ENCODE measurements at regions not wholly inside any gene's neighbourhood (a gene's known extent, or its start where the extent isn't known, plus 50 kb on each side); places are given as distances from the start of the nearest gene placed in this dataset.

DNA sequence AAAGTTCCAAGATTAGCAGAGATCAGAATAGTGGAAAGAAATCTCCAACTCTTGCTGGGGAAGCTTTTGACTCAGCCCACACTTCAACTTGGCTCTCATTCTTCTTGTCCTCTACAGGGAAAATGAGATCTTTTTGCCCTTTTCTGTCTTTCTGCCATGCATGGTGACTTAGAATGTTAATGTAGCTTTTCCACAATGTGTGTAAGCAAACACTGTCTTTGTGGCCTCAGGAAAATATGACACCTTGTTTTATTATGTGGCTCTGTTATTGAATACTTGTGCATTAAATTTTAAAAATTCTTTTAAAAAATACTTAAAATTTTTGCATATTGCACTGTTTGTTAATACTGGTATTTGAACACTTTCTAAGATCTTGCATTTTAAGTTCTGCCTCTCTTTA lies 65.4 kb upstream of the WDR75 start:
- H3K4me1 ChIP-seq: no peaks in the 10 kb centered on the region
- no peaks in the 10 kb centered on the region for H3K36me3 ChIP-seq
- H3K9me3 ChIP-seq: no peaks in the 10 kb centered on the region
- no peak for DNase-seq (ENCODE audit: low spot score in 2 of 2)
- no peaks in the 10 kb centered on the region for H3K27me3 ChIP-seq
- TF ChIP-seq POLR2AphosphoS5 (IDR thresholded peaks at IDR 0.05): no peak
- no peak for TF ChIP-seq CTCF (IDR thresholded peaks at IDR 0.05)
- TF ChIP-seq EP300 (IDR thresholded peaks at IDR 0.05): no peak
- no peak for TF ChIP-seq POLR2A (IDR thresholded peaks at IDR 0.05)
- H3K4me3 ChIP-seq: no peak overlapping the region
- no peak overlapping the region for H3K27ac ChIP-seq

DNA sequence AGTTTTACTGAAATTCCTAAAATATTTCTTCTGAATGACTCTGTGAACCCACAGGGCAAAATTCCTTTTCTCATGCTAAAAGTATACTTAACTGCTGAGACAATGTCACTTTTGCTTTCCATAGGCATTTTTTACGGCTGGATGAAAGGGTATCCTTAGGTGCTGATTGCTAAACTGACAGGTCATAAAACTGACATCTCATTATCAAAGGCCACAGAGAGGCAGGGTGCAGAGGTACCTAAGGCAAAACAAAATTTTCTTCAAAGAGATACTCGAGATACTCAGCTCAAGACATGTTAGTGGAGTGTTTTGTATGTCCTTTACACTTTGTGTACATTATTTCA lies 62.0 kb upstream of the WDR75 start:
- 29% methylated on average over 2 of the region's 2 CpGs for WGBS
- DNase-seq (ENCODE audit: low spot score in 2 of 2): no peak
- no peaks in the 10 kb centered on the region for H3K36me3 ChIP-seq
- TF ChIP-seq CTCF (IDR thresholded peaks at IDR 0.05) (no peak), POLR2AphosphoS5 (IDR thresholded peaks at IDR 0.05) (no peak), EP300 (IDR thresholded peaks at IDR 0.05) (no peak), POLR2A (IDR thresholded peaks at IDR 0.05) (no peak)
- H3K27me3 ChIP-seq: no peaks in the 10 kb centered on the region
- no peak overlapping the region for H3K4me3 ChIP-seq
- no peak overlapping the region for H3K27ac ChIP-seq
- no peaks in the 10 kb centered on the region for H3K9me3 ChIP-seq
- no peaks in the 10 kb centered on the region for H3K4me1 ChIP-seq

DNA sequence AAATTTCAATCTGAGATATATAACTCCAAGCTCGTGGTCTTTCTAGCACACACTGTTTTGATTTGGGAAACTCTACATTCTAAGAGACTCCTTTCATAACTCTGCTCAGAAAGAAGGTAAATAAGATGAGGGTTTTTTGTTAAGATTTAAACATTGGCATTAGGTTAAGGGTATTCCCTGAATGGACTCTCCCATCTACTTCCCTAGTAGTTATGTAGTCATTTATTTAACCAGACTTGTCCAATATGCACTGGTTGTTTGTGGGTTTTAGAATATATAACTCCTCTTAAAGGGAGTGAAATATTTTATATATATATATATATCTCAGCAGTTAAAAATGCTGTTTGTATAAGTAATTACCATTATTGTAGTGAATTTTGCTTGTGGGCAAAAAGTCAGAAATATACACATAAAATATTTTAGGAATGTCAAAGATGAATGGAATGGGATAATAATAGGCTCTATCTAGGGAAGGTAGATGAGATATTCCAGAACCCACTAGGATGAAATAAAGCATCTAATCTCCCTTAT lies 61.5 kb upstream of the WDR75 start:
- WGBS: 62% methylated on average over 1 of the region's 1 CpG
- Histone ChIP-seq H3K4me3 (no peak overlapping the region), H3K36me3 (no peaks in the 10 kb centered on the region), H3K4me1 (no peaks in the 10 kb centered on the region), H3K27ac (no peak overlapping the region), H3K27me3 (no peaks in the 10 kb centered on the region), H3K9me3 (no peaks in the 10 kb centered on the region)
- TF ChIP-seq POLR2A (IDR thresholded peaks at IDR 0.05) (no peak), EP300 (IDR thresholded peaks at IDR 0.05) (no peak), CTCF (IDR thresholded peaks at IDR 0.05) (no peak), POLR2AphosphoS5 (IDR thresholded peaks at IDR 0.05) (no peak)
- DNase-seq (ENCODE audit: low spot score in 2 of 2): no peak

GRCh38 chr2:189382668-189383067 lies 58.6 kb upstream of the WDR75 start:
- Histone ChIP-seq H3K27ac (no peak overlapping the region), H3K36me3 (no peaks in the 10 kb centered on the region), H3K27me3 (no peaks in the 10 kb centered on the region), H3K4me1 (no peaks in the 10 kb centered on the region), H3K4me3 (no peak overlapping the region), H3K9me3 (no peaks in the 10 kb centered on the region)
- DNase-seq (ENCODE audit: low spot score in 2 of 2): no peak
- TF ChIP-seq POLR2A (IDR thresholded peaks at IDR 0.05) (no peak), POLR2AphosphoS5 (IDR thresholded peaks at IDR 0.05) (no peak), CTCF (IDR thresholded peaks at IDR 0.05) (no peak), EP300 (IDR thresholded peaks at IDR 0.05) (no peak)

DNA sequence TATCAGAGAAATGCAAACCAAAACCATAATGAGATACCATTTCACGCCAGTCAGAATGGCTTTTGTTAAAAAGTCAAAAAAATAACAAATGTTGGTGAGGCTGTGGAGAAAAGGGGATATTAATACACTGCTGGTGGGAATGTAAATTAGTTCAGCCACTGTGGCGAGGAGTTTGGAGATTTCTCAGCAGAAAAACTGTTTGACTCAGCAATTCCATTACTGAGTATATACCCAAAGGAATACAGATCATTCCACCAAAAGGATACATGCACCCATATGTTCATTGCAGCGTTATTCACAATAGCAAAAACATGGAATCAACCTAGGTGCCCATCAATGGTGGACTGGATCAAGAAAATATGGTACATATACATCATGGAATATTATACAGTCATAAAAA lies 54.5 kb upstream of the WDR75 start:
- no peak overlapping the region for H3K27ac ChIP-seq
- no peak for TF ChIP-seq POLR2AphosphoS5 (IDR thresholded peaks at IDR 0.05)
- TF ChIP-seq POLR2A (IDR thresholded peaks at IDR 0.05): no peak
- no peak for TF ChIP-seq CTCF (IDR thresholded peaks at IDR 0.05)
- no peak for TF ChIP-seq EP300 (IDR thresholded peaks at IDR 0.05)

More for the DNA sequence above, 54.5 kb upstream of the WDR75 start:
- no peak overlapping the region for H3K4me3 ChIP-seq
- no peak for DNase-seq (ENCODE audit: low spot score in 2 of 2)
- H3K36me3 ChIP-seq: no peaks in the 10 kb centered on the region
- H3K4me1 ChIP-seq: no peaks in the 10 kb centered on the region
- 92% methylated on average over 3 of the region's 3 CpGs for WGBS
- no peaks in the 10 kb centered on the region for H3K9me3 ChIP-seq
- H3K27me3 ChIP-seq: no peaks in the 10 kb centered on the region
